Neural crest cell (in vitro differentiated cells): ENCODE measurements at regions not wholly inside any gene's neighbourhood (a gene's known extent, or its start where the extent isn't known, plus 50 kb on each side); places are given as distances from the start of the nearest gene placed in this dataset.

Experiments
- DNase-seq: peaks from one replicate; pipeline ENCODE4 v3.0.0; 2021; ENCODE audit warnings: low read depth, mixed read lengths, low spot score
- H3K27ac Mint-ChIP-seq: one replicate; pipeline ENCODE4 v1.8.0; 2021; ENCODE audit warnings: mild to moderate bottlenecking, mixed read lengths; ENCODE audit not compliant: unreplicated experiment
- H3K27me3 Mint-ChIP-seq: 2 replicates; pipeline ENCODE4 v1.8.0; 2021; ENCODE audit warnings: low read depth, mild to moderate bottlenecking, mixed read lengths
- H3K36me3 Mint-ChIP-seq: 2 replicates; pipeline ENCODE4 v1.8.0; 2021; ENCODE audit warnings: low read depth, mild to moderate bottlenecking, mixed read lengths
- H3K4me1 Mint-ChIP-seq: 2 replicates; pipeline ENCODE4 v1.8.0; 2021; ENCODE audit warnings: mixed read lengths
- H3K4me3 Mint-ChIP-seq: one replicate; pipeline ENCODE4 v1.8.0; 2021; ENCODE audit warnings: mild to moderate bottlenecking, mixed read lengths
- H3K9me3 Mint-ChIP-seq: 2 replicates; pipeline ENCODE4 v1.8.0; 2021; ENCODE audit warnings: mixed read lengths
- CTCF ChIP-seq: fragments of 200-600 bp; sonication (generic); conservative IDR thresholded peaks from 2 replicates; pipeline ENCODE4 v1.5.0; 2021; ENCODE audit warnings: antibody characterized with exemption, mild to moderate bottlenecking

GRCh38 chrX:146144039-146144438 is 326.4 kb downstream of the SLITRK2 start:
- no peak for TF ChIP-seq CTCF
- Mint-ChIP-seq H3K9me3 (peaks cover 4% of the 10 kb centered on the region), H3K27me3 (no peaks in the 10 kb centered on the region), H3K4me3 (no peak overlapping the region), H3K4me1 (no peaks in the 10 kb centered on the region), H3K36me3 (no peaks in the 10 kb centered on the region), H3K27ac (no peak overlapping the region)
- no peak for DNase-seq

GRCh38 chrX:146154191-146154590 is 336.6 kb downstream of the SLITRK2 start:
- H3K27me3 Mint-ChIP-seq = no peaks in the 10 kb centered on the region
- H3K9me3 Mint-ChIP-seq = peaks cover 5% of the 10 kb centered on the region
- H3K4me3 Mint-ChIP-seq = no peak overlapping the region
- DNase-seq = no peak
- peaks cover 4% of the 10 kb centered on the region for H3K4me1 Mint-ChIP-seq
- TF ChIP-seq CTCF = no peak
- no peaks in the 10 kb centered on the region for H3K36me3 Mint-ChIP-seq
- no peak overlapping the region for H3K27ac Mint-ChIP-seq

GRCh38 chrX:146160443-146161203 is 343.0 kb downstream of the SLITRK2 start:
- no peak for TF ChIP-seq CTCF
- Mint-ChIP-seq H3K27ac (no peak overlapping the region), H3K4me1 (no peaks in the 10 kb centered on the region), H3K9me3 (peaks cover 9% of the 10 kb centered on the region), H3K4me3 (no peak overlapping the region), H3K36me3 (no peaks in the 10 kb centered on the region), H3K27me3 (no peaks in the 10 kb centered on the region)
- no peak for DNase-seq

GRCh38 chrX:146173742-146174141 is 356.1 kb downstream of the SLITRK2 start:
- H3K36me3 Mint-ChIP-seq = no peaks in the 10 kb centered on the region
- no peaks in the 10 kb centered on the region for H3K27me3 Mint-ChIP-seq
- no peaks in the 10 kb centered on the region for H3K4me1 Mint-ChIP-seq
- no peak overlapping the region for H3K4me3 Mint-ChIP-seq
- DNase-seq = no peak
- peaks cover 2% of the 10 kb centered on the region for H3K9me3 Mint-ChIP-seq
- no peak for TF ChIP-seq CTCF
- H3K27ac Mint-ChIP-seq = no peak overlapping the region

- Mint-ChIP-seq H3K9me3 (peaks cover 7% of the 10 kb centered on the region), H3K27ac (no peak overlapping the region), H3K27me3 (no peaks in the 10 kb centered on the region), H3K4me1 (no peaks in the 10 kb centered on the region), H3K36me3 (peaks cover 4% of the 10 kb centered on the region), H3K4me3 (no peak overlapping the region)
- TF ChIP-seq CTCF = no peak
- DNase-seq = no peak
Observed at GRCh38 chrX:146181858-146182257, 364.2 kb downstream of the SLITRK2 start.
